Endothelial cell of umbilical vein (primary cell): ENCODE measurements at regions not wholly inside any gene's neighbourhood (a gene's known extent, or its start where the extent isn't known, plus 50 kb on each side); places are given as distances from the start of the nearest gene placed in this dataset.
"Not testable (repeated sequence)": the region's sequence is repeated elsewhere in the genome, so short reads cannot be mapped to it uniquely, and the experiment has no call there.

Experiments used
- EZH2 ChIP-seq: IDR thresholded peaks from 2 replicates; pipeline ENCODE4 v1.6.1; 2012; ENCODE audit warnings: borderline replicate concordance, low read depth, mild to moderate bottlenecking, moderate library complexity, low read length, inconsistent platforms; ENCODE audit not compliant: severe bottlenecking
- FOS ChIP-seq: IDR thresholded peaks from 2 replicates; pipeline ENCODE4 v1.6.1; 2011; ENCODE audit warnings: mild to moderate bottlenecking, low read length, moderate library complexity, borderline replicate concordance; ENCODE audit not compliant: insufficient read depth
- GATA2 ChIP-seq: IDR thresholded peaks from 2 replicates; pipeline ENCODE4 v1.7.0; 2011; ENCODE audit warnings: low read depth, mild to moderate bottlenecking, moderate library complexity, mixed read lengths, low read length; ENCODE audit not compliant: insufficient read length, insufficient read depth
- JUN ChIP-seq: IDR thresholded peaks from 2 replicates; pipeline ENCODE4 v1.6.1; 2011; ENCODE audit warnings: borderline replicate concordance, low read depth; ENCODE audit not compliant: insufficient read length, insufficient read depth
- MYC ChIP-seq: IDR thresholded peaks from one replicate; pipeline ENCODE4 v1.6.1; 2011; ENCODE audit warnings: mild to moderate bottlenecking, low read depth, low read length
- POLR2A ChIP-seq: IDR thresholded peaks from 2 replicates; pipeline ENCODE4 v1.6.1; 2012; ENCODE audit warnings: low read depth, mild to moderate bottlenecking, control low read depth, low read length
- POLR2AphosphoS5 ChIP-seq: IDR thresholded peaks from 2 replicates; pipeline ENCODE4 v1.6.1; 2012; ENCODE audit warnings: low read depth, mild to moderate bottlenecking, control low read depth, low read length, moderate library complexity; ENCODE audit not compliant: insufficient read depth
- TF ChIP-seq, protein P1 (sequence below), 2 donors: IDR thresholded peaks; 1 replicate in 1 of 2; 2 replicates in 1 of 2; pipeline ENCODE4 v1.5.1; 2011; ENCODE audit warnings: low read length in 2 of 2, mild to moderate bottlenecking in 2 of 2, moderate library complexity in 2 of 2, control low read depth in 1 of 2, inconsistent platforms in 1 of 2, low read depth in 1 of 2; ENCODE audit not compliant: insufficient read depth in 1 of 2; ENCODE audit errors: extremely low read depth in 1 of 2
- TF ChIP-seq, protein P2 (sequence below): IDR thresholded peaks from 2 replicates; pipeline ENCODE4 v1.6.1; 2011; ENCODE audit not compliant: insufficient read depth, insufficient read length

GRCh38 chr1:98285286-98285685 is 364.5 kb upstream of the DPYD start:
- not testable (repeated sequence) for TF ChIP-seq POLR2A, EZH2, MYC, POLR2AphosphoS5, FOS, JUN, GATA2
- TF ChIP-seq, protein P1, sequence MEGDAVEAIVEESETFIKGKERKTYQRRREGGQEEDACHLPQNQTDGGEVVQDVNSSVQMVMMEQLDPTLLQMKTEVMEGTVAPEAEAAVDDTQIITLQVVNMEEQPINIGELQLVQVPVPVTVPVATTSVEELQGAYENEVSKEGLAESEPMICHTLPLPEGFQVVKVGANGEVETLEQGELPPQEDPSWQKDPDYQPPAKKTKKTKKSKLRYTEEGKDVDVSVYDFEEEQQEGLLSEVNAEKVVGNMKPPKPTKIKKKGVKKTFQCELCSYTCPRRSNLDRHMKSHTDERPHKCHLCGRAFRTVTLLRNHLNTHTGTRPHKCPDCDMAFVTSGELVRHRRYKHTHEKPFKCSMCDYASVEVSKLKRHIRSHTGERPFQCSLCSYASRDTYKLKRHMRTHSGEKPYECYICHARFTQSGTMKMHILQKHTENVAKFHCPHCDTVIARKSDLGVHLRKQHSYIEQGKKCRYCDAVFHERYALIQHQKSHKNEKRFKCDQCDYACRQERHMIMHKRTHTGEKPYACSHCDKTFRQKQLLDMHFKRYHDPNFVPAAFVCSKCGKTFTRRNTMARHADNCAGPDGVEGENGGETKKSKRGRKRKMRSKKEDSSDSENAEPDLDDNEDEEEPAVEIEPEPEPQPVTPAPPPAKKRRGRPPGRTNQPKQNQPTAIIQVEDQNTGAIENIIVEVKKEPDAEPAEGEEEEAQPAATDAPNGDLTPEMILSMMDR (IDR thresholded peaks at IDR 0.05; ENCODE audit: extremely low read depth in 1 of 2, insufficient read depth in 1 of 2, low read depth in 1 of 2, low read length in 2 of 2), result not testable (repeated sequence)
- TF ChIP-seq, protein P2, sequence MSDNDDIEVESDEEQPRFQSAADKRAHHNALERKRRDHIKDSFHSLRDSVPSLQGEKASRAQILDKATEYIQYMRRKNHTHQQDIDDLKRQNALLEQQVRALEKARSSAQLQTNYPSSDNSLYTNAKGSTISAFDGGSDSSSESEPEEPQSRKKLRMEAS, result not testable (repeated sequence)
